OCI-M1 (cell line): ENCODE measurements at regions not wholly inside any gene's neighbourhood (a gene's known extent, or its start where the extent isn't known, plus 50 kb on each side); places are given as distances from the start of the nearest gene placed in this dataset.
"Not testable (repeated sequence)": the region's sequence is repeated elsewhere in the genome, so short reads cannot be mapped to it uniquely, and the experiment has no call there.

ENCODE experiments used
- DNase-seq: peaks from one replicate; lab custom pipeline; 2025; lab: John Stamatoyannopoulos, UW

DNA sequence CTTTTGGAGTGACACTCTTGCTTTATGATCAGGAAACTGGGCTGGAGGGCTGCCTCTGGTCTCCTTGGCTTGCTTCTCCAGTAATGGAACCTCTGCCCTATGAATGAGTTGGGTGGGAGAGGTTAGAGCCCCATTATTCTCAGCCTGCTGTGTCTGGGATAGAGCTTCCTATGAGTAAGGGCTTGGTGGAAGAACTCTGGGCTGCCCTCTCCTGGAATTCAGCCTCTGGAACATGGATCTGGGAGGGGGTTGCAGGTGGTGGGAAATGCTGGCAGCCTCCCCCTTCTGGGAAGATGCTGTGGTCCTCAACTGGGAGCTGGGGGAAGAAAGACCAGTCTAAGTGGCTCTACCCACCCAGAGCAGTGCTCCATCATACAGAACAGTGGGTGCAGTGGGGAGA, 81.8 kb upstream of the SYN3 start:
- DNase-seq = no peak

DNA sequence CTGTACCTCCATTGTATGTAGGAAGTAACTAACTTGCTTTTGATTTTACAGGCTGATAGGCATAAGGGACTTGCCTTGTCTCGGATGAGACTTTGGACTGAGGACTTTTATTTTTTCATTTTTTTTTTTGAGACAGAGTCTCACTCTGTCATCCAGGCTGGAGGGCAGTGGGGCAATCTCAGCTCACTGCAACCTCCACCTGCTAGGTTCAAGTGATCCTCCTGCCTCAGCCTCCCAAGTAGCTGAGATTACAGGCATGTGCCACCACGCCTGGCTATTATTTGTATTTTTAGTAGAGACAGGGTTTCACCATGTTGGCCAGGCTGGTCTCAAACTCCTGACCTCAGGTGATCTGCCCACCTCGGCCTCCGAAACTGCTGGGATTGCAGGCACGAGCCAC, 80.2 kb upstream of the SYN3 start:
- DNase-seq = not testable (repeated sequence)

DNA sequence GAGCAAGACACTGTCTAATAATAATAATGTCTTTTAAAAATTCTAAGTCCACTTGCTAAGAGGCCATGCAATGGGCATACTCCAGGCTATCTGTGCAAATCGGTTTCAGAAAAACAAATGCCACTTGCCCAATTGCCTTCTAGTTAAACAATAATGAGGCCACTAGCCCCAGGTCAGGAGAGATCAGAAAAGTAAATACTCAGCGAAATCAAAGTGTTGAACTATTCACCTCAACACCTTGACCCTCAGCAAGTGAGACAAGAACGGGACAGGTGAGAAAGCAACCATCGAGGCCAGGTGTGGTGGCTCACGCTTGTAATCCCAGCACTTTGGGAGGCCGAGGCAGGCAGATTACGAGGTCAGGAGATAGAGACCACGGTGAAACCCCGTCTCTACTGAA, 72.3 kb upstream of the SYN3 start:
- DNase-seq = no peak

DNA sequence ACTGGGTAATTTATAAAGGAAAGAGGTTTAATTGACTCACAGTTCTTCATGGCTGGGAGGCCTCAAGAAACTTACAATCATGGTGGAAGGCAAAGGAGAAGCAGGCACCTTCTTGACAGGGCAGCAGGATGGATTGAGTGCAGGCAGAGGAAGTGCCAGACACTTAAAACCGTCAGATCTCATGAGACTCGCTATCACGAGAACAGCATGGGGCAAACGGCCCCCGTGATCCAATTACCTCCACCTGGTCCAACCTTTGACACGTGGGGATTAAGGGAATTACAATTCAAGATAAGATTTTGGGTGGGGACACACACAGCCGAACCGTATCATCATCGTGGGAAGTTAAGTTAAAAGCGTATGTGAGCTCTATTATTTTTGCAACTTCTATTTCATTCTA, 71.4 kb upstream of the SYN3 start:
- DNase-seq = no peak

DNA sequence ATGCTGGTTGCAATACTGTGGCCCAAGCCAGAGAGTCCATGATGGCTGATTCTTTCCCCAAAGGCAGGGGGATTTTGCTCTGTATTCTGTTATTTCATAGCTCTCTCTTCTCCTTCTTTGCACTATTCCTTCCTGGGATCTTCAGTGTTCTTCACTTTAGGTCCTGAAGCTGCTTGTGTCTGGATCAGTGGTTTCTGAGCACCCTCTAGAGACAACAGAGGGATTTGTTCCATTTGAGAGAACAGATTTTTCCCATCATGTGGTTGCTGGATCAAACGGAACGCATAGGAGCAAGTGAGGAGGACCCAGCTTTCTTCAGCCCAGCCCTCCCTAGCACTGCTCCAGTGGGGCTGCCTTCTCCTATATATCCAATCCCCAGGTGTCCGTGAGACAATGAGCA, 68.7 kb upstream of the SYN3 start:
- DNase-seq = no peak

DNA sequence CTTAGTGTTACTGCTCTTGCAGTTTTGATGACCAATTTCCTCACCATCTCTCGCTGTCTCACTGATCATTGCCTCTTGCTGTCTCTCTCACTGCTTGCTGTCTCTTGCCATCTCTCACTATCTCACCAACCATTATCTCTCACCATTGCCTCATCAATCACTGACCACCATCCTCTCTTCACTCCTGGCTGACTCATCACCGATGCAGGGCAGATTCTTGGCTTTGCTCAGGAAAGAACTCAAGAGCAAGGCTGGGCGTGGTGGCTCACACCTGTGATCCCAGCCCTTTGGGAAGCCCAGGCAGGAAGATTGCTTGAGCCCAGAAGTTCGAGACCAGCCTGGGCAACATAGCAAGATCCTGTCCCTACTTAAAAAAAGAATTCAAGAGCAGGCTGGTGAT, 66.3 kb upstream of the SYN3 start:
- DNase-seq = no peak

DNA sequence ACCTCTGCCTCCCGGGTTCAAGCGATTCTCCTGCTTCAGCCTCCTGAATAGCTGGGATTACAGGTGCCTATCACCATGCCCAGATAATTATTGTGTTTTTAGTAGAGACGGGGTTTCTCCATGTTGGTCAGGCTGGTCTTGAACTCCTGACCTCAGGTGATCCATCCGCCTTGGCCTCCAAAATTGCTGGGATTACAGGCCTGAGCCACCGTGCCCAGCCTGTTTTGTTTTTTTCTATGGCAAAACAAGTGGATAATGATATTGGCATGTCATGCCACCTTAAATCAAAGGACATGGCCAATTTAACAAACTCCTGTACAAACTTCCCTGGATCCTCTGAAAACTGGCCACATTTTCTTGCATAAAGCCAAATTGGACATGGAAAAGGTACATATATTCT, 64.3 kb upstream of the SYN3 start:
- DNase-seq = not testable (repeated sequence)

DNA sequence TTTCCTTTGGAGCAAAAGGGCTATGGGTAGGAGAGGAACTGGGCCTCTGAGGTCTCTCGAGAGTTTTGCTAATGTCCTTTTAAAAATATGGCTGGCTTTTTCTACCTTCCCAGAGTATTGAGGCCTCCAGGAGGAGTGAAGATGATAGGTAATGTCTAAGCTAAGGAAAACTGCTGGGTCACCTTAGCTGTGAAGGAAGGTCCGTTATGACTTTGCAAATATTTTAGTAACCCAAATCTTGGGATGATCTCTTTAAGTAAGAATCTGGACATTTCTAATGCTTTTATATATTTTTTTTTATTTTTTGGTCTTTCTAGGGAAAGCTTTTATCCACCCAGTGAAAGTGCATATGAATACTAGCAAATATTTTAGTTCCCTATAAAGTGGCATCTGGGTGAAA, 60.9 kb upstream of the SYN3 start:
- no peak for DNase-seq

DNA sequence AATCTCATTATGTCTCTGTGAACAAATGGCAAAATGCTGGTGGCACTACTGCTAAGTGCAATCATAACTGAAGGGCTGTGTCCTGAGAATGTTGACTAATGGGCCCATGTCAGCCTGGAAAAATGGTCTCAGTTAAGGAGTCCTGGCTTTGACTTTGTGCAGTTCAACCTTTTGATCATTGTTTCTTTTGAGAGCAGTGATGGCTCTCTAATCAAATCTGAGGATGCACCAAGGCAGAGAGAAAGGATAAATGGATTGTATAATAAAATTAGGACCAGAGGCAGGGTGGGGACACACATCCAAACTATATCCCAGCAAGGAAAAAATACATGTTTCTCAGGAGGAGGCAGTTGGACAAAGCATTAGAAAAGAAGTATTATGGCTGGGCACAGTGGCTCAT, 59.6 kb upstream of the SYN3 start:
- DNase-seq = no peak

DNA sequence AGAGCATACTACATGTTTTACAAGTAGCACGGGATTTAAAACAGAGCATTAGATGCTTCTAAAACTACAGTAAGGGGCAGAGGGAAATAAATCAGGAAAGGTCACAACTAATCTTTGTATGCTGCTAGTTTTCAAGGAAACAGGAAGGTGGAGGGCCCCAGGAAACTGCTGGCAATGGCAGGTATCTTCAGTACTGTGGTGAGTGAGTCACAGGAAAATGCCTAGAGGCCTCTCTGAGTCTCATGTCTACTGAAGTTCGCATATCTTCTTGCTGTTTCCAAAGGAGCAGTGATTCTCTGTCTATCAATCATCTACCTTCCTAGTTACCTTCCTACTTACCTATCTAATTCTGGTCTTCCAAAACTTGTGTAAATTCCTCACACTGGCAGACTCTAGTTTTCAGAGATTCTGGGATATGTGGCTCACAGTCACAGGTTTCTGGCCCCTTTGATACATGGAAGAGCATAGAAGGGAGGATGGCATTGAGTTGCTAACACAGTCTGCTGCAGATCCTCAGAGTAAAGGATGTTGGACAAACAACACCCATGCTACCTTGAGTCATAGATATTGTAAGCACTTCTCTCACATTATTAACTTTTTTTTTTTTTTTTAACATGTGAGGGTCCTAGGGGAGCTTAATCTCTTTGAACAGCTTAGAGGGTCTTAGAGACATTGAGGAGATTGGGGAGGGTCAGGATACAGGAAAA, 58.8 kb upstream of the SYN3 start:
- no peak for DNase-seq

DNA sequence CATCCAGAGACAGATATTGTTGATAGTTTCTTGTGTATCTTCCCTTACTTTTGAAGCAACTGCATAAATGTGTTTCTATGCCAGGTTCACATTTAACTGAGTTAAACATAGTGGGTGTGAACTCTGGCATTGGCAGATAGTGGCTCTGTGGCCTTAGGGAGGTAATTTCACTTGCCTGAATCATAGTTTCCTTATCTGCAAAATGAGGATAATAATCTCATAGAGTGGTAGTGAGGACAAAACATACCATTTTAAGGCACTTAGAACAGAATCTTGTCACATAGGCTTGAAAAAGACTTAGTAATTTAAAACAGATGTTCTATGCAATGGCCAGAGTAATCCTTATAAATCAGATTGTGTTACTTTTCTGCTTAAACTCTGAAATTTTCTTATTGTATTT, 56.4 kb upstream of the SYN3 start:
- DNase-seq = peak; percentile 8

DNA sequence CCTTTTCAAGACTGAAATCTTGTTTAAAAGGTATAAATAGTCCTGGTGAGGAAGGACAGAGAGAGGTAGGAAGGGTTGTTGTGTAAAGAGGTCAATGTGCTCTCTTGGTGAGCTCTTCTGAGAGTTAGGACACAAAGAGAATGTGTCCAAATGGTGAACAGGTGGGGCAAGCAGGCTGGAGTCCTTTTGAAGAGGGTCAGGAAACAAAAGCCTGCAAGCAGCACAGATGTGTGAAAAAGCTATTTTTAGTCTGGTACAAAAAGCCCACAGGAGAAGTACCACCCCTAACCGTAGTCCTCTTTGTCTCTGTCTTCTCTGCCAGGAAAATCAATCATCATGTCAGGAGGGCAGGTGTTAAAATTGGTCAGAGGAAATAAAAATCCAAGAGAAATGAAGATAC, 54.4 kb upstream of the SYN3 start:
- DNase-seq = no peak

DNA sequence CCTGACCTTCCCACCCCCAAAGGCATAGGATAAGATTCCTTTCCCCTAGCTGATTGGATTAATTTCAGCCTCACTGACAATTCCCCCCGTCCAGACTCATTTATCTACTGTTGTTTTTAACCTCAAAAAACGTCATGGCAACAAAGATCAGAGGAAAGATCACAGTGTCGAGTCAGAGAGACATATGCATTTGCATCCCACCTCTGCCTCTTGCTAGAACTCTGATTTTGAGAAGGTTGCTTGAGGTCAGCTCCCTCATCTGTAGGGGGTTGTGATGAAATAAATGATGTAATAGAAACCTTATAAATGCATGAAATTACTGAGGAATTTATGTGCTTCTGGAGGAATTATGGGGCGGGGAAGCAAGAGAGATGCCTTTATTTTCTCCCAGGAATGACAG, 53.3 kb upstream of the SYN3 start:
- no peak for DNase-seq

DNA sequence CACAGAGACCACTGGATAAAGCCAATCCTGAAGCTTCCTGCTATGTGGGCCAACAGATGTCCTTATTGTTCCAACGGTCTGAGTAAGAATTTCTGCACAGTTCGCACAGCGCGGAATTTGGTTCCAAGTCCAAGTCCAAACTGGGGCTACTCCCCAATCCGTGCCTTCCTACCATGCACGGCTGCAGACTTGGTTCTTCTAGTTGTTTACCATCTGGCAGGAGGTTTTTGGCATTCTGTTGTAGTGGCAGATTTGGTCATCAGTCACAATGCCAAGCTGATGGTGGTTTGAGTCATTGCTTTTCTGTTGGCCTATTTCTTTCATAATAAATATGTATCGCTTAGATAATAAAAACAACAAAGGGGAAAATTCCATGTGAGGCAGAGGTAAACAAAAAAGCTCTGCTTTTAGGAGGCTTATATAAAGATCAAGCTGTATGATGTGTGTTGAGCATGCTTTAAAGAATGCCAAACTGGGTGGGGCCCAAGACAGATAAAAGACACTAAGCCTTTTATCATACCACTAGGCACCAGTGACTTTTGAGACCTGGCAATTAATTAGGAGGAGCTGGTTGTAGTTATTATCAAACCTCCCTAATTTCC, 52.5 kb upstream of the SYN3 start:
- DNase-seq = no peak

DNA sequence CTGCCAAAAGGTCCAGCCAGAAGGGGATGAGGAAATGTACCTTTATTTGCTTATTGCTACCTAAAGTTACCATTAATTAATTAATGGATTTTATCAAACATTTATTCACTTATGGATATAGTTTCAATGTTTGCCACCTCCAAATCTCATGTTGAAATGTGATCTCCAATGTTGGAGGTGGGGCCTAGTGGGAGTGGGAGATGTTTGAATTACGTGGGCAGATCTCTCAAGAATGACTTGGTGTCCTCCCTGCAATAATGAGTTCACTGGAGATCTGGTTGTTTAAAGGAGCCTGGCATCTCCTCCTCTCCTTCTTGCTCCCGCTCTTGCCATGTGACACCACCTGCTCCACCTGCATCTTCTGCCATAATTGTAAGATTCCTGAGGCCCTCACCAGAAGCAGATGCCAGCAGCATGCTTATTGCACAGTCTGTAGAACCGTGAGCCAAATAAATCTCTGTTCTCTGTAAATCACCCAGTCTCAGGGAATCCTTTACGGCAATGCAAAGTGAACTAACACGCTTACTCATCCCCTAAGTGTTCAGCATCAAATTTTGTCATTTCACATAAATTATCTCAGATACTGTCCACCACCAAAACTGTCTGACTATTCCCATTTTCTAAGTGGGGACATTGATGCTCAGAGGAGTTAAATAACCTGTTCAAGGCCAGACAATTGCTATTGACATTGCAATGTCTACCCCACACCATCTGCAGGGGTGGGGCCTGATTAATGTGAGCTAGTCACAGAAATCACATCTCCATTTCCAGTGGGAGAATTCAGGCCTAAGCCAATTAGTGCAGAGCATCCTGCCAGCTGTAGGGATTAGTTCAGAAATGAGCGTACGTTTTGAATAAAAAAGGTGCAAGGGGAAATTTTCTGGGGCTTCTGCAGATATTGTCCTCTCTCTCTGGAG, 51.6 kb upstream of the SYN3 start:
- no peak for DNase-seq

DNA sequence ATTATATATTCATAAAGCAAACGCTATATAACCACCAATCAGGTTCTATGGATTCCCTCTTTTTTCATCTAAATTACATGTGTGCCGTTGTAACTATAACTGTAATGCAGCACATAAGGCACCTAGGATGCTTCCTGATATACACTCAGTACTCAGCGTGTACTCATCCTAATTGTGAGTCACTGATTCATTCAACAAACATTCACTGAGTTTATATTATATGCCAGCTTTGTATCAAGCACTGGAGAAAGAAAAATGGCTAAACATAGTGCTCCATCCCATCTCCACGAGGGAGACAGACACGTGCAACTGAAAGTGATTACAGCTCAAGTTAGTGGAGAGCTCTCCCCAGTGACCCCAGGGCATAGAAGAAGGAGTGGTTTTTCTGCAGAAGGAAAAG, 49.9 kb upstream of the SYN3 start:
- no peak for DNase-seq
